ENCODE measurements at regions not wholly inside any gene's neighbourhood (a gene's known extent, or its start where the extent isn't known, plus 50 kb on each side); places are given as distances from the start of the nearest gene placed in this dataset.
"Not testable (repeated sequence)": the region's sequence is repeated elsewhere in the genome, so short reads cannot be mapped to it uniquely, and the experiment has no call there.

- TF ChIP-seq CTCF (IDR thresholded peaks at IDR 0.05 in 8 of 11, conservative IDR thresholded peaks at IDR 0.05 in 3 of 11); POLR2A (IDR thresholded peaks at IDR 0.05); POLR2AphosphoS5 (IDR thresholded peaks at IDR 0.05): not testable (repeated sequence)
Measured at GRCh38 chr4:118492963-118493362, 140.2 kb upstream of the PRSS12 start.

All from spleen (tissue), 7 donors.